Uterus (tissue), 3 donors: ENCODE measurements at regions not wholly inside any gene's neighbourhood (a gene's known extent, or its start where the extent isn't known, plus 50 kb on each side); places are given as distances from the start of the nearest gene placed in this dataset.
"Not testable (repeated sequence)": the region's sequence is repeated elsewhere in the genome, so short reads cannot be mapped to it uniquely, and the experiment has no call there.

ENCODE experiments used
- DNase-seq, 2 donors: peaks; one replicate each; pipeline ENCODE4 v3.0.0-alpha.2; 2019 to 2020
- H3K27ac ChIP-seq, 2 donors: fragments of 200-600 bp; sonication (generic); 1 replicate in 1 of 2; 2 replicates in 1 of 2; pipeline ENCODE4 v1.5.1; 2016 to 2018
- H3K27me3 ChIP-seq, 2 donors: fragments of 200-600 bp; sonication (generic); one replicate each; pipeline ENCODE4 v1.5.1; 2018 to 2019; ENCODE audit warnings: control low read depth in 1 of 2
- H3K36me3 ChIP-seq, 2 donors: fragments of 200-600 bp; sonication (generic); one replicate each; pipeline ENCODE4 v1.5.1; 2019; ENCODE audit warnings: control low read depth in 1 of 2
- H3K4me1 ChIP-seq, 2 donors: fragments of 200-600 bp; sonication (generic); one replicate each; pipeline ENCODE4 v1.5.1; 2018 to 2019; ENCODE audit warnings: control low read depth in 1 of 2
- H3K4me3 ChIP-seq, 2 donors: fragments of 200-600 bp; sonication (generic); 1 replicate in 1 of 2; 2 replicates in 1 of 2; pipeline ENCODE4 v1.5.1; 2018 to 2019; ENCODE audit warnings: mild to moderate bottlenecking in 1 of 2
- H3K9me3 ChIP-seq, 2 donors: fragments of 200-600 bp; sonication (generic); one replicate each; pipeline ENCODE4 v1.5.1; 2019; ENCODE audit warnings: control low read depth in 1 of 2
- POLR2A ChIP-seq, 2 donors: fragments of 450-650 bp; IDR thresholded peaks; one replicate each; pipeline ENCODE4 v1.6.1; 2016; ENCODE audit warnings: antibody characterized with exemption in 2 of 2, mild to moderate bottlenecking in 1 of 2, moderate library complexity in 1 of 2
- intact Hi-C: fragments of 100-400 bp; cut with DNase I; formaldehyde crosslinking; loops from one replicate; pipeline ENCODE4 v1.15.1; 2023; ENCODE audit warnings: low total_unique reads
- TF ChIP-seq, protein P1 (sequence below), 4 experiments: fragments of 200-600 bp in 2 of 4; fragments of 450-650 bp in 2 of 4; sonication (generic) in 2 of 4; IDR thresholded peaks; one replicate each; pipeline ENCODE4 v1.5.1; 2016 to 2019; ENCODE audit warnings: antibody characterized with exemption in 4 of 4, mild to moderate bottlenecking in 2 of 4, moderate library complexity in 1 of 4
- donor health status: DM: yes; HTN: yes; CAD: no.

DNA sequence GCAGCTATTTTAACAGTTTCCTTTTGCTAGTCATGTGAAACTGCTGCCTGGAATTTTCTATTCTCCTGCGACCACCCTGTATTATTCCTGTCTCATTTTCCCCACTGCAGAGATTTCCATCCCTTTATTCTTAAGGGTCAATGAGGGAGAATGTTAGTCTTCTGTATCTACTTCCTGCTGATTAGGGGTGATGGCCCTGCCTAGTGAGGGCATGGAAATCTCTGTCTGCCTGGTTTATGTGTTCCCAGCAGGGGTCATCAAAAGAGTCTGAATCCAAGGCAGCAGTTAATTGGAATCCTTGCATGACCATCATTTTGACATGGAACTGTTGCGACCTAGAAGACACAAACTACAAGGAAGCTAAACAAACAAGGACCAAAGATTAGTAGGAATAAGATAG, 325.2 kb downstream of the PLPP3 start:
- intact Hi-C loops: no loop called here
- no peak for TF ChIP-seq POLR2A (IDR thresholded peaks at IDR 0.05)
- TF ChIP-seq, protein P1, sequence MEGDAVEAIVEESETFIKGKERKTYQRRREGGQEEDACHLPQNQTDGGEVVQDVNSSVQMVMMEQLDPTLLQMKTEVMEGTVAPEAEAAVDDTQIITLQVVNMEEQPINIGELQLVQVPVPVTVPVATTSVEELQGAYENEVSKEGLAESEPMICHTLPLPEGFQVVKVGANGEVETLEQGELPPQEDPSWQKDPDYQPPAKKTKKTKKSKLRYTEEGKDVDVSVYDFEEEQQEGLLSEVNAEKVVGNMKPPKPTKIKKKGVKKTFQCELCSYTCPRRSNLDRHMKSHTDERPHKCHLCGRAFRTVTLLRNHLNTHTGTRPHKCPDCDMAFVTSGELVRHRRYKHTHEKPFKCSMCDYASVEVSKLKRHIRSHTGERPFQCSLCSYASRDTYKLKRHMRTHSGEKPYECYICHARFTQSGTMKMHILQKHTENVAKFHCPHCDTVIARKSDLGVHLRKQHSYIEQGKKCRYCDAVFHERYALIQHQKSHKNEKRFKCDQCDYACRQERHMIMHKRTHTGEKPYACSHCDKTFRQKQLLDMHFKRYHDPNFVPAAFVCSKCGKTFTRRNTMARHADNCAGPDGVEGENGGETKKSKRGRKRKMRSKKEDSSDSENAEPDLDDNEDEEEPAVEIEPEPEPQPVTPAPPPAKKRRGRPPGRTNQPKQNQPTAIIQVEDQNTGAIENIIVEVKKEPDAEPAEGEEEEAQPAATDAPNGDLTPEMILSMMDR (IDR thresholded peaks at IDR 0.05): no peak
- H3K4me3 ChIP-seq: no peak overlapping the region
- no peak overlapping the region for H3K27ac ChIP-seq
- no peaks in the 10 kb centered on the region for H3K27me3 ChIP-seq
- DNase-seq: no peak
- no peaks in the 10 kb centered on the region for H3K36me3 ChIP-seq
- peaks cover 6 to 7% of the 10 kb centered on the region in 2 donors for H3K4me1 ChIP-seq
- no peaks in the 10 kb centered on the region for H3K9me3 ChIP-seq

DNA sequence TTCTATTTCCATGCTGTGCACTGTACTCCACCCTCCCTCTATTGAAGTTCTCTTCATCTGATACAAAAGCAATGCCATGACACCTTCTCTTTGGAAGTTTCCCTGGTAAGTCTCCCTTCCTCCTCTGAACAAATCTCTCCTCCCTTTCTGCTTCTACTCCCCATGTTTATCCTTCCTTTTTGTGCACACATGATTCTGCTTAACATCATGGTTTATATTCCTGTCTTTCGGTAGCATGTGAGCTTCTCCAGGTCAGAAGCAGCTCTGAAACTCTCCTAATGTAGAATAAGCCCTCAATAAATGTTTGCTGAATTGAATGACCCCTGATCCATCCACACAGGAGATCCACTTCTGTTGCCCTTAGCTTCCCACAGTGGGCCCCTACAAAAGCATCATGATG, 328.6 kb downstream of the PLPP3 start:
- no peak for DNase-seq
- Histone ChIP-seq H3K36me3 (no peaks in the 10 kb centered on the region), H3K27me3 (no peaks in the 10 kb centered on the region), H3K27ac (no peak overlapping the region), H3K4me3 (no peak overlapping the region), H3K4me1 (no peaks in the 10 kb centered on the region), H3K9me3 (no peaks in the 10 kb centered on the region)
- intact Hi-C loops: no loop called here
- TF ChIP-seq, protein P1 (IDR thresholded peaks at IDR 0.05): no peak
- TF ChIP-seq POLR2A (IDR thresholded peaks at IDR 0.05): no peak

DNA sequence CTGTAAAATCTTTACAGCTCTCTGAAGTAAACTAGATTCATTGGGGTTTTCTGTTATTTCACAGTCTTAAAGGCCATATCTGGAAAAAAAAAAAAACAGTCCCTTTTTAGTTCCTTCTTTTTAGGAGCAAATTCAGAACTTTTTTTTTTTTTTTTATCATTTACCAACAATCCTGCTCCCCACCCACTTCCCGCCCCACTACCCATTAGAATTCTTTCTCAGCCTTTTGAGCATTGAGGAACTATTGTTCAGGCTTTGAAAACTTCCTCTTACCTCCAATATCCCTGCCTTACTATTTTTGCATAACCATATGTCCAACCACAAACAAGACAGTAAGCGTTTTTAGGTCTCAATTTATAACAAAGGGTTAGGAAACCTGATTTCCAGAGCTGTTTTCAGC, 330.1 kb downstream of the PLPP3 start:
- Histone ChIP-seq H3K27ac (no peak overlapping the region), H3K9me3 (no peaks in the 10 kb centered on the region), H3K27me3 (no peaks in the 10 kb centered on the region), H3K4me1 (no peaks in the 10 kb centered on the region), H3K36me3 (no peaks in the 10 kb centered on the region), H3K4me3 (no peak overlapping the region)
- intact Hi-C loops: no loop called here
- TF ChIP-seq, protein P1 (IDR thresholded peaks at IDR 0.05): no peak
- TF ChIP-seq POLR2A (IDR thresholded peaks at IDR 0.05): no peak
- no peak for DNase-seq

DNA sequence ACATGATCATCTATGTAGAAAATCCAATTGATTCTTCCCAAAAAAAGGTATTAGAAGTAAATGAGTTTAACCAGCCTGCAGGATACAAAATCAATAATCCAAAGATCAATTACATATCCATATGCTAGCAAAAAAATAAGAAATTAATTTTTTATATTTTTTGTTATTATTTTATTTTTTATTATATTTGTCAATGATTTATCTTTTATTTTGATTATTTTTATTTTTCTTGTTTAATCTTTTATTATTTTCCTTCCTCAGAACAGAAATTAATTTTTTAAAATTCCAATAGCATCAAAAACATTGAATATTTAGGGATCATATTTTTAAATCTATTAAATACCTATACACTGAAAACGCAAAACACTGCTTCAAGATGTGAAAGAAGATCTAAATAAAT, 331.2 kb downstream of the PLPP3 start:
- H3K27ac ChIP-seq: no peak overlapping the region
- no peaks in the 10 kb centered on the region for H3K36me3 ChIP-seq
- no peak for TF ChIP-seq POLR2A (IDR thresholded peaks at IDR 0.05)
- H3K27me3 ChIP-seq: no peaks in the 10 kb centered on the region
- no peak for DNase-seq
- H3K4me3 ChIP-seq: no peak overlapping the region
- no peaks in the 10 kb centered on the region for H3K9me3 ChIP-seq
- no peaks in the 10 kb centered on the region for H3K4me1 ChIP-seq
- intact Hi-C loops: no loop called here

DNA sequence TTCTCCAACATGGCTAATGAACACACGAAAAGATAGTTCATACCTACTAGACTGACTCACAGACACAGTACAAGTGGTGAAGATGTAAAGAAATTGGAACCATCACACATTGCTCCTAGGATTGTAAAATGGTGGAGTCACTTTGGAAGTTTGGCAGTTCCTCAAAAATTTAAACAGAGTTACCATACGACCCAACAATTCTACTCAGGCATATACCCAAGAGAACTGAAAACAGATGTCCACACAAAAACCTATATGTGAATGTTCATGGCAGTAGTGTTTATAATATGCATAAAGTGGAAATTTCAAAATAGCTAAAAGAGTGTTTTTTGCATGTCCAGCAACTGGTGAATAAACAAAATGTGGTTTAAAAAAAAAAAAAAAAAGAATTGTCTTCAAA, 332.6 kb downstream of the PLPP3 start:
- H3K27ac ChIP-seq, DNase-seq, H3K27me3 ChIP-seq, intact Hi-C loops, H3K4me3 ChIP-seq, H3K9me3 ChIP-seq, H3K36me3 ChIP-seq, H3K4me1 ChIP-seq: not testable (repeated sequence)

DNA sequence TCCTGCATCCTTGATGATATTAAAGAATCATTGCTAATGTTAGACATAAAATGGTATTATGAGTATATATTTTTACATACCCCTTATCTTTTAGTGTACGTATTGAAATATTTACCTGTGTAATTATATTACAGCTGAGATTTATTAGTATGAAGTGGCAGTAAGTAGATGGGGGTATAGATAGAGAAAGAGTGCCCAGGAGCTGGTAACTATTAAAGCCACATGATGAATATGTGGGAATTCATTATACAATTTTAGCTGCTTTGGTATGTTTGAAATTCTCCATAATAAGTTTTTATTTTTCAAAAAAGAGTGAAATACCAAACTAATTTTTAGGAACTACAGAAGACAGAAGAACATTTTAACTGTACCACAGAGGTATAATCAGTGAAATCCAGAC, 339.0 kb downstream of the PLPP3 start:
- Histone ChIP-seq H3K27me3 (no peaks in the 10 kb centered on the region), H3K27ac (no peak overlapping the region), H3K4me3 (no peak overlapping the region), H3K36me3 (no peaks in the 10 kb centered on the region), H3K9me3 (peaks cover 0 to 7% of the 10 kb centered on the region in 2 donors), H3K4me1 (no peaks in the 10 kb centered on the region)
- DNase-seq: no peak
- TF ChIP-seq POLR2A (IDR thresholded peaks at IDR 0.05): no peak
- TF ChIP-seq, protein P1 (IDR thresholded peaks at IDR 0.05): no peak
- intact Hi-C loops: no loop called here
